NCI-H2227 treated with DMSO at 0.1 percent for 48 hours (cell line): ENCODE measurements at regions not wholly inside any gene's neighbourhood (a gene's known extent, or its start where the extent isn't known, plus 50 kb on each side); places are given as distances from the start of the nearest gene placed in this dataset.

Experiments
- DNase-seq: peaks from one replicate; lab custom pipeline; 2025; lab: John Stamatoyannopoulos, UW

DNA sequence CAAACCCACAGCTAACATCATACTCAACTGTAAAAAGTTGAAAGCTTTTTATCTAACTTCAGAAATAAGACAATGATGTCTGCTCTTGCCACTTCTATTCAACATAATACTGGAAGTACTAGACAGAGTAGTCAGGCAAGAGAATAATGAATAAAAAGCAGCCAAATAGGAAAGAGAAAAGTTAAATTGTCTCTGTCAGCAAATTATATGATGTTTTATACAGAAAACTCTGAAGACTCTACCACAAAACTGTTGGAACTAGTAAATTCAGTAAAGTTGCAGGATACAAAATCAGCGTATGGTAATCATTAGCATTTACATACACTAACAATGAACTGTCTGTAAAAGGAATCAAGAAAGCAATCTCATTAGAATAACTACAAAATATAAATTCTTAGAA lies 752.9 kb upstream of the CT83 start:
- no peak for DNase-seq

DNA sequence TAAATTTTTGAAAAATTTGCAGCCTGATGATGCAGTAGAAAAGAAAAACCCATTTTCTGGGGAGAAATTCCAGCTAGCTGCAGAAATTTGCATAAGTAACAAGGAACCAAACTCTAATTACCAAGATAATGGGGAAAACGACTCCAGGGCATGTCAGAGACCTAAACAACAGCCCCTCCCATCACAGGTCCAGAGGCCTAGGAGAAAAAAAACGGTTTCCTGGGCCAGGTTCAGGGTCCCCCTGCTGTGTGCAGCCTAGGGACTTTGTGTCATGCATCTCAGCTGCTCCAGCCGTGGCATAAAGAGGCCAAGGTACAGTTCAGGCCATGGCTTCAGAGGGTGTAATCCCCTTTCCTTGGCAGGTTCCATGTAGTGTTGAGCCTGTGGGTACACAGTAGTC lies 733.7 kb upstream of the CT83 start:
- no peak for DNase-seq

DNA sequence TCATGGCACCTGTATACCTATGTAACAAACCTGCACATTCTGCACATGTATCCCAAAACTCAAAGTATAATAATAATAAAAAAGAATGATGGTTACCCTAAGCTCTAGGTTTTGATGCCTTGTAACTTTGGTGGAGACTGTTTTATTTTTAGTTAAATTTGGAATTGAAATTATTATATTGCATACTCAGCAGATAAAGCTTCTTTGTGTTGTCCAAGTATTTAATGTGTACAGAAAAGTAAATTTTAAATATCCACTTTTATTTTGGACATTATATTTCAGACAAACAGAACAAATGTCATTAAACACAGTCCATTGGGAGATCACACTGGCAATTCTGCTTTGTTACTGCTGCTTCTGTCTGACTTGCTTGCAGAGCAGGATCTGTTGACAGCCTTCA lies 684.5 kb upstream of the CT83 start:
- DNase-seq, result no peak

DNA sequence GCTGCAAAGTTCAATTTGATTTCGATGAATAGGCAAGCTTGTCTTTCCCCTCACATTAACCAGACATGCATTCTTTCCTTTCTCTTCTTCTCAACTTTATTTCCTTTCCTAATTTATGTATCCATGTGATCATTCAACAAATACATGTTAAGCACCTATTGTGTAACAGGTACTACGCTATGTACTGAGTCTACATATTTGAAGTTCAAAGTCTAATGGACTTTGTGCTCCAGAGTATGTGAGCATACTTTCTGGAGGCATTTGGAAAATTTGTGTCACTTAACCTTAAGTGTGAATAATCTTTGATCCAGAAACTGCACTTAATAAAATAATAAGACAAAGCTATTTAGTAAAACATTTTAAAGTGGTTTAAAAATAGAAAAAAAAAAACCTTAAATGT lies 675.3 kb upstream of the CT83 start:
- no peak for DNase-seq

DNA sequence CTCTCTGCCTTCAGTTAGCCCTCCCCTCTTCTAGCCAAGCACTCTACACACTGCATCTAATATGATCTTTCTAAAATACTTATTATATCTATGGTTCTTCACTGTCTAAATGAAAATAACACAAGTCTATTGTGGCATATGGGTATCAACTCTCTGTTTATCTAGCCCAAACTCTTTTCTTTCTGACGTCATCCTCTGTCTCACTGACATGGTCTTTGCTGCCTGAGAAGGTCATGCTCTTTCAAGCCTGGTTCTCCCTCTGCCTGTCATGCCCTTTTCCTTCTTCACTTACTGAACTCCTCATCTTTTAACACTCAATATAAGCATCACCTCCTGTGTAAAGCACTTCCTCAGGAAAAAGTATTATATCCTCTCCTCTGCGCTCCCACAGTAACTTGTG lies 672.2 kb upstream of the CT83 start:
- no peak for DNase-seq

DNA sequence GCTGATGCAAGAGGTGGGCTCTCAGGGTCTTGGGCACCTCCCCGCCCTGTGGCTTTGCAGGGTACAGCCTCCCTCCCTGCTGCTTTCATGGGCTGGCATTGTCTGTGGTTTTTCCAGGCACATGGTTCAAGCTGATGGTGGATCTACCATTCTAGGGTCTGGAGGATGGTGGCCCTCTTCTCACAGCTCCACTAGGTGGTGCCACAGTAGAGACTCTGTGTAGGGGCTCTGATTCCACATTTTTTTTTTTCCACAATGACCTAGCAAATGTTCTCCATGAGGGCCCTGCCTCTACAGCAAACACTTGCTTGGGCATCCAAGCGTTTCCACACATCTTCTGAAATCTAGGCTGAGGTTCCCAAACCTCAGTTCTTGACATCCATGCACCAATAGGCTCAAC lies 657.9 kb upstream of the CT83 start:
- DNase-seq, result no peak

DNA sequence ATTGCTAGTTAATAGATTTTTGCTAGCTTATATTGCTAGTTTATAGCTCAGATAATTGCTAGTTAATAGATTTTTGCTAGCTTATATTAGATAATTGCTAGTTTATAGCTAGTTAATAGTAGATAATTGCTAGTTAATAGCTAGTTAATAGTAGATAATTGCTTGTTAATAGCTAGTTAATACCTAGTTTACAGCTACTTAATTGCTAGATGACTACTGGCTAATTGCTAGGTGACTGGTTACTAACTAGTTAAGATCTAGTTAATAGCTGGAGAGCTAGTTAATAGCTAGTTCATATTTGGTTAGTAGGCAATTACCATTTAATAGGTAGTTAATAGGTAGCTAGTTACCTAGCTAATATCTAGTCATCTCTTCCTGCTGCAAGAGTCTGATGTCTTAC lies 633.8 kb upstream of the CT83 start:
- DNase-seq, result no peak

DNA sequence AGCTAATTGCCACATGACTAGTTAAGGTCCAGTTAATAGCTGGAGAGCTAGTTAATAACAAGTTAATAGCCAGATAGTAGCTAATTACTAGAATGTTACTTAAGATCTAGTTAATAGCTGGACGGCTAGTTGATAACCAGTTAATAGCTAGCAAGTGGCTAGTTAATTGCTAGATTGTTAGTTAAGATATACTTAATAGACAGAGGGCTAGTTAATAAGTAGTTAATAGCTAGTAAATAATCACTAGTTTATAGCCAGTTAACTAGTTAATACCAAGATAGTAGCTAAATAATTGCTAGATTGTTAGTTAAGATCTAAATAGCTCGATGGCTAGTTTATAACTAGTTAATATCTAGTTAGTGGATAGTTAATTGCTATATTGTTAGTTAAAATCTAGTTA lies 632.6 kb upstream of the CT83 start:
- no peak for DNase-seq

DNA sequence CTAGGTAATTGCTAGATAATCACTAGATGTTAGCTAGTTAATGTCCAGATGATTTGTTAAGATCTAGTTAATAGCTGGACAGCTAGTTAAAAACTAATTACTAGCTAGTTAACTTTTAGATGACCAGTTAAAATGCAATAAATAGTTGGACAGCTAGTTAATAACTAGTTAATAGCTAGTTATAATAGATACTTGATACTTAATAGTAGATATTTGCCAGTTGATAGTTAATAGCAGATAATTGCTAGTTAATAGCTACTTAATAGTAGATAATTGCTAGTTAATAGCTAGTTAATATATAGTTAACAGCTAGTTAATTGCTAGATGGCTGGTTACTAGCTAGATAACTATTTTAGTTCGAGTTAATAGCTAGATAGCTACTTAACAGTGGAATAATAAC lies 631.4 kb upstream of the CT83 start:
- no peak for DNase-seq

DNA sequence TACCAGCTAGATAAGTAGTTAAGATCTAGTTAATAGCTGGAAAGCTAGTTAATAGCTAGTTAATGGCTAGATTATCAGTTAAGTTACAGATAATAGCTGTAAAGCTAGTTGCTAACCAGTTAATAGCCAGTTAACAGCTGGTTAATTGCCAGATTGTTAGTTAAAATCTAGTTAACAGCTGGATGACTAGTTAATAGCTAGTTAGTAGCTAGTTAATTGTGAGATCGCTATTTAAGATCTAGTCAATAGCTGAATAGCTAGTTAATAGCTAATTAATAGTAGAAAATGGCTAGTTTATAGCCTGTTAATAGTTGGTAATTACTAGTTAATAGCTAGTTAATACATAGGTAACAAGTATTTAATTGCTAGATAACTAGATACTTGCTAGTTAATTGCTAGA lies 630.5 kb upstream of the CT83 start:
- DNase-seq, result no peak

DNA sequence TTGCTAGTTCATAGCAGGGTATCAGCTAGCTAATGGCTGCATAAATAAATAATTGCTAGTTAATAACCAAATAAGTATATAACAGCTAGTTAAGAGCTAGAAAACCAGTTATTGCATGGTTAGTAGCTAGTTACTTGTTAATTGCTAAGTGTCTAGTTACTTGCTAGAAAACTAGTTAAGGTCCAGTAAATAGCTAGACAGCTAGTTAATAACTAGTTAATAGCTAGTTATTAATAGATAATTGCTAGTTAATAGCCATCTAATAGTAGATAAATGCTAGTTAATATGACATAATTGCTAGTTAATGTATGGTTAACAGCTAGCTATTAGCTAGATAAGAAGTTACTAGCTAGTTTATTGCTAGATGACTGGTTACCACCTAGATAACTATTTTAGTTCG lies 629.9 kb upstream of the CT83 start:
- no peak for DNase-seq

DNA sequence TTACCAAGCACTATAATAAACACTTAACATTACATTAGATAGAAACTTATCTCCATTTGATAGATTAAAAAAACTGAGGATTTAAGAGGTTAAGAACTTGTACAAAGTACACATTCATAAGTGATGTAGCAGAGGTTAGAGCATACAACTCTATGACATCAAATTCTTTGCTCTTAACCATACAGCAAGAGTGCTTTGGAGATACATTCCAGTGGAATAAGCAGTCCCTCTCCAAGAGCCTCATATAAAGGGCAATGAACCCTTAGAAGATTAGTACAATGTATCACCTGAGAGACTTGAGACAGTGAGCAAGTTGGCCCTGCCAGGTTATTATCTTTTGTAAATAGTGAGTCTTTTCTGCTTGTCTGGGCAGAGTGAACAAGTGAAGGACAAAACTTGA lies 600.4 kb upstream of the CT83 start:
- no peak for DNase-seq

DNA sequence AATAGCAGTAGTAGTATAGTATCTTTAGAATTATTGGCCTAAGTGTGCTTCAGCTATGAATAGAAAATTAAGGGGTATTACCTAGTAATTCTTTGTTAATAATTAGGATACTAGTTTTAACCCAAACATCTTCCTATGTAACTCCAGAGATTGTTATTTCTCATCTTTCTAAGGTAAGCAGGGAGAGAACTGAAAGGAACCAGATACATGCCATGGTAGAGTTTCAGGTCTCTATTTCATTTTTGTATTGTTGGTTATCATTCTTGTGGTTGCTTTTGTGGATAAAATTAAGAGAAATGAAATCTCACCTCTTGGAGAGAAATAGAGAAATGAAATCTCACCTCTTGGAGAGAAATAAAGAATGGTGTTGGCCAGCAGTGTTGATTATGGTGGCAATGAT lies 597.1 kb upstream of the CT83 start:
- DNase-seq, result no peak

DNA sequence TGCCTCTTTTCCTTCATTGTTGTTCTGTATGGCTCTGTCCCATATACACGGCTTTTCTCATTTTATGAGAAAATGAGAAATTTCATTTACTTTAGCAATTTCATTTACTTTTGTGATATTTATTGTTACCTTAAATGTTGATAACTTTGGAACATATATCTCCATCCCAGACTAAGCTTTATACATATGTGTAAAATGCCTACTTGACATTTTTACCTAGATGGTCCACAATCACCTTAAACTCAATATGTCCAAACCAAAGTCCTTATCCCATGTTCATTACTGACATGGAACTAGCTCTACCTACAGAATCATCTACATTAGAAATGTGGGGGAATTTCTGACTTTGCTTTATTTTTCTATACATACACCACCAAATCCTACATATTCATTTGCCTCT lies 590.5 kb upstream of the CT83 start:
- DNase-seq, result no peak

DNA sequence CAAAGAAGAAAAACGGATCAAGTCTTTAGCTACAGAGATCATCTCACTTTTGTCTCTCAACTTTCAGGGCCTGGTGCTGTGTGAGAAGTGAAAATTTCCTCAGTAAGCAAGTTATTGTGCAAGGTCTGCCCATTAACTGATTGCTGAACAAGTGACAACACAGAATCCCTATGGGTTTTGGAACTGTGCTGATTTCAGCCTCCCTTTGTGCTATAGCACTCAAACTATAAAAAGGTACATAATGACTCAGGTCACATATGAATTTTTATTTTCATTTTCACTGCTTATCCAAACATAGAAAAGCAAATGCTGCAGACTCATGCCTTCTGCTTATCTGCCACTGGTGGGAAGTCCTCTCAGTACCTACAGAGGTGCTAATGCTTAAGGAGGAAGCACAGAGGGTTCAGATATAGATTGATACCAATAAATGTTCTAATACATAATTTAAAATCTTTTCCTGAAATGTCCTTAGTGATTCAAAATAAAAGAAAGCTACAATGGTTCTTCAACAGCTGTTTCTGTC lies 576.2 kb upstream of the CT83 start:
- DNase-seq, result no peak

DNA sequence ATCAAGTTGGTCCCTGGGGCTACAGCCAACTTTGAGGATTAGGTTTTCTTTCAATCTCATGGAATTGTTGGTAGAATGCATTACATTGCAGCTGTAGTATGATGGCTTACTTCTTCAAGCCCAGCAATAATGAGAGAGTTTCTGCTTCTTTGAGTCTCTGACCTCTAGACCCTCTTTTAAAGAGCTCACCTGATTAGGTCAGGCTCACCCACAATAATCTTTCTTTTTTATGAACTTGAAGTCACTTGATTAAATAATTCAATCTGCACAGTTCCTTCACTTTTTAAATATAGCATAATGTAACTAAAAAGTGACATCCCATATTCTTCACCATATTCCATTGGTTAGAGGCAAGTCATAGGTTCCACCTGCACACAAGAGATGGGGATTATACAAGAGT lies 547.5 kb upstream of the CT83 start:
- no peak for DNase-seq

DNA sequence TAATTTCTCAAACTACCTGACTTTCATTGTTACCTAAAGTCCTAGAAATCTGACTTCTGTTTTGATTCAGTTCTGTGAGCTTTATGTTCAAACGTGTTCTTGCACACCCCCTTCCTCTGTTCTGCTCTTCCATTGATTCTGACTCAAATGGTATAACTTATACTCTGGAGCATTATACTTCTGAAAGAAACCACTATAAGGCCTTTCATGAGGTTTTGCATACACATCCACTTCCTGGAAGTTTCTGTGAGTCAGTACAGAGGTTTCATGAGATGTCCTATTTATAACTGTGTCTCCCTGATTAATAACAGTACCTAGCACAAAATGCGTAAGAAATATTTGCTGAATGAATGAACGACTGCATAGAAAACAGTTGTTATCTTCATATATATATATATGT lies 540.2 kb upstream of the CT83 start:
- DNase-seq, result no peak

DNA sequence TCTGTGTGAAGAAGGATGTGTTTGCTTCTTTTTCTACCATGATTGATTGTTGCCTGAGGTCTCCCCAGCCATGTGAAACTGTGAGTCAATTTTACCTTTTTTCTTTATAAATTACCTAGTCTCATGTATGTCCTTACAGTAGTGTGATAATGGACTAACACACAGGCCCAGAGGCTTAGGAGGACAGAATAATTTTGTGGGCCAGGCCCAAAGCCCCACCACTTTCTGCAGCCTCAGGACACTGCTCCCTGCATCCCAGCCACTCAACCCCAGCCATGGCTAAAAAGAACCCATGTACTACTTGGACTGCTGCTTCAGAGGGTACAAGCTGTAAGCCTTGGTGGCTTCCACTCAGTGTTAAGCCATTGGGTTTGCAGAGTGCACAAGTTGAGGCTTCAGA lies 512.7 kb upstream of the CT83 start:
- DNase-seq, result no peak

DNA sequence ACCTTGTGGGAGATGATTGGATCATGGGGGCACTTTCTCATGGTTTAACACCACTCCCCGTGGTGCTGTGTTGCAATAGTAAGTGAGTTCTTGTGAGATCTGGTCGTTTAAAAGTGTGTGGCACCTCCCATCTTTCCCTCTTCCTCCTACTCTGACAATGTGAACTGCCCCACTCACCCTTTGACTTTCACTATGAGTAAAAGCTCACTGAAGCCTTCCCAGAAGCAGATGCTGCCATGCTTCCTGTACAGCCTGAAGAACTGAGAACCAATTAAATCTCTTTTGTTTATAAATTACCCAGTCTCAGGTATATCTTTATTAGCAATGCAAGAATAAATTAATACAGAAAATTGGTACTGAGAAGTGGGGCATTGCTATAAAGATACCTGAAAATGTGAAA lies 509.6 kb upstream of the CT83 start:
- no peak for DNase-seq

DNA sequence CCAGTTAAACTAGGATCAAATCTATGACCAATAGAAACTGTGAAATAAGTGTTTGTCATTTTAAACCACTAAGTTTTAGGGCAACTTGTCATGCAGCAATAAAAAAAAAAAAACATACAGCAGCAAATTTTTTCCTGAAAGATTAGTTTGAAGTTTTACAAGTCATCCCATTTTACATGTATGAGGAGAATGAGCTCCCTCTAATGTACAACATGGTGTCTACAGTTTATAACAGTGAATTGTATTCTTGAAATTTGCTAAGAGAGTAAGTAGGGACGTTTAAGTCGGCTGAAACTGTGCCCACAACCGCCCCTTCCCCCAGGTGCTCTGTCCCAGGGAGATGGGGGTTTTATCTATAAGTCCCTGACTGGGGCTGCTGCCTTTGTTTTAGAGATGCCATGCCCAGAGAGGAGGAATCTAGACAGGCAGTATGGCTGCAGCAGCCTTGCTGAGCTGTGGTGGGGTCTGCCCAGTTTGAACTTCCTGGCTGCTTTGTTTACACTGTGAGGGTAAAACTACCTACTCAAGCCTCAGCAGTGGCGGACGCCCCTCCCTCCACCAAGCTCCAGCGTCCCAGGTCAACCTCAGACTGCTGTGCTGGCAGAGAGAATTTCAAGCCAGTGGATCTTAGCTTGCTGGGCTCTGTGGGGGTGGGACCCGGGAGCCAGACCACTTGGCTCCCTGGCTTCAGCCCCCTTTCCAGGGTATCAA lies 499.3 kb upstream of the CT83 start:
- DNase-seq, result peak; percentile 3

DNA sequence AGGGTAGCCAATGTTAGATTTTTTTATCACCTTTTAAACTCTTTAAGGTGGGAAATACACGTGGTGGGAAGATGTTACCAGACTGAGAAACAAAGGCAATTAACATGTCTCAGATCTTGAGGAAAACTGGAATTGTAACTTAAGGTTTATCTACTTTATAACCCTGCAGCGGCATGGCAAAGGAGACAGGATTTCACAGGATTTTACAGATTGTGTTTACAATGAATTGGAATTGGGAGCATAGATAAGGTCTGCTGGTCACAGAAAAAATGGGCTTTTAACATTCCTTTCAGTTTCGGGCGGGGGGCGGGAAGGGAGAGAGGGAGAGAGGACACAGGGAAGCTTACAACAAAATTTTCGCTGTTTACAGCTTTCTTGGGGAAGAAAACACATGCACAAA lies 467.5 kb upstream of the CT83 start:
- no peak for DNase-seq

DNA sequence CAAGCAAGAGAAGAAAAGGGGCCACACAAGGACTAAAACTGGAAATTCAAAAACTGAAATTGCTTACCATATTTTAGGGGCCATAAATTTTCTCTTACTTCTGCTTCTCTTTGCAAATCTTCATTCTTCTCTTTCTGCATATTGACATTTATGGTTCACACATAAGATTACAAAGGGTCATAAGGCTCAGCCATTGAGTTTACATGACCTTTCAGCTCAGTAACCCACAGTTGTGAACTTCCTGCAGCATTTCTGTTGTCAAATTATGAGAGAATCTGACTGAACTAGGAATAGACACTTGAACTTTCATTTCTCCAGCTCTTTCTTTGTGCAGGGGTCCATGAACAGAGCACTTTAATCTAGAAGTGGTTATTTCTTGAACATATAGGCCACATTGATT lies 434.8 kb upstream of the CT83 start:
- DNase-seq, result no peak

DNA sequence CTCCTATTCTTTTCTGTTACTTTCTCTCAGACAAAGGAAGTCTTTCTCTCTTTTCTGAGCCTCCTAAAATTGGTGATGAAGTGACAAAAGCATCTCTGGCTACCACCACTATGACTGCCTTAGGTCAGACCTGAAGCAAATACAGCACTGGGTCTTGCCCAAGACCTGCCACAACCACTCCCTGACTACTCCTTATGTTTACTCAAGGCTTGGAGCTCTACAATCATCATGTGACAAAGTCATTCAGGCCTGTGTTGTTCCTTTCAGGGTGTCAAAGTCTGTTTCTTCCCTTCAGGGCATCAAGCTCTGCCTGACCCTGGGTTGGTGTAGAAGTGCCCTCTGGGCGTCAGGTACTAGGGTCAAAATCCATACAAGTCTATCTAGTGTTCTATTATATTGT lies 419.2 kb upstream of the CT83 start:
- no peak for DNase-seq

DNA sequence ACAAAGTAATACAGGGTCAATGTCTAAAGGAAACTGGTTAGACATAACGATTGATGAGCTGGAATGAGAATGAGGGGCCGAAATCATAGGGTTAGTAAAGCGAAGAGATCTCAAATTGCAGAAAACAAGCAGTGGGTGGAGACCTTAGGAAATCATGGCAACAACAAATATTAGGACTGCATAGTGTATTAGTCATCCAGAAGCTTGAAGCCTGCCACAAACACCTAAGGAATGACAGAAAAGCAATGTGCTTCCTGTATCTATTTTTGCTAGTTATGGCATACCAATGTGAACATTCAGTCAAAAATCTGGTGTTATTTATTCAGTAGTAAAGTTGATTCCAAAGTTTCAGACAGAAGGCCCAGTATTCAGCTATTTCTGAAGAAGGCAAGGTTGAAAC lies 410.9 kb upstream of the CT83 start:
- DNase-seq, result no peak

DNA sequence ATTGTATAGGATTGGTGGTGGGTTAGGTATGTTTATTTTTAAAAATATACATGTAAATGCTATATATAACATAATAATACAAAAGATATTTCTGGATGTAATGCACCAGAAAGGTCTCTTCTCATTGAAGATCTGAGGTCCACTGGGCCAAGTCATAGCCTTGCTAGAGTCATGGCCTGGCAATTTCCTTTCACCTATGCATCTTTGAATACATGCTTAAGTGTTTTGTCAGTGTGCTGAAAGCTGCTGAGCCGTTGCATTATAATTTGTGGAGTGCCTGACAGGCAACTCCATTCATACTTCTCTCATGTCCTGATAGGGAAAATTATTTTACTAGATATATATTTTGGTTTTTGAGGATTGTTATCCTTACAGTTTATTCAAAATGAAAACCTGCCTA lies 410.2 kb upstream of the CT83 start:
- DNase-seq, result no peak
